GM03348 (cell line): ENCODE measurements at regions not wholly inside any gene's neighbourhood (a gene's known extent, or its start where the extent isn't known, plus 50 kb on each side); places are given as distances from the start of the nearest gene placed in this dataset.
"Not testable (repeated sequence)": the region's sequence is repeated elsewhere in the genome, so short reads cannot be mapped to it uniquely, and the experiment has no call there.

Experiments
- DNase-seq: peaks from one replicate; pipeline ENCODE4 v3.0.0; 2012; ENCODE audit warnings: low spot score

GRCh38 chr10:78342827-78343653 lies 309.4 kb downstream of the RPS24 start:
- no peak for DNase-seq

GRCh38 chr10:78344257-78344656 lies 310.6 kb downstream of the RPS24 start:
- DNase-seq: not testable (repeated sequence)

DNA sequence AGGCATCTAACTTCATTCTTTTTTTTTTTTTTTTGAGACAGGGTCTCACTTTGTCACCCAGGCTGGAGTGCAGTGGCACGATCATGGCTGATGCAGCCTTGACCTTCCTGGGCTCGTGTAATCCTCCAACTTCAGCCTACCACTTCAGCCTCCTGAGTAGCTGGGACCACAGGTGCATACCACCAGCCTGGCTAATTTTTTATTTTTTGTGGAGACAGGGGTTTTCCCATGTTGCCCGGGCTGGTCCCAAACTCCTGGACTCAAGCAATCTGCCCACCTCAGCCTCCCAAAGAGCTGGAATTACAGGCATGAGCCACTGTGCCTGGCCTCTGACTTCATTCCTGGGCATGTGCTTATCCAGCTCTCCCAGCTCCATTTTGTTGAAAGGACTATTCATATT lies 311.9 kb downstream of the RPS24 start:
- DNase-seq: not testable (repeated sequence)

DNA sequence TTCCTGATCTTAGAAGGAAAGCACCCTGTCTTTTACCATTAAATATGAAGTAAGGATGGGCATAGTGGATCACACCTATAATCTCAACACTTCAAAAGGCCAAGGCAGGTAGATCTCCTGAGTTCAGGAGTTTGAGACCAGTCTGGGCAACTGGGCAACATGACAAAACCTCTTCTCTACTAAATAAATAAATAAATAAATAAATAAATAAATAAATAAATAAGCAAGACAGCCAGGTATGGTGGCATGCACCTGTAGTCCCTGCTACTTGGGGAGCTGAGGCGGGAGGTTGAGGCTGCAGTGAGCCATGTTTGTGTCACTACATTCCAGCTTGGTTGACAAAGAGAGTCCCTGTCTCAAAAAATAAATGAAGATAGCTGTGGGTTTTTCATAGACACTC lies 313.1 kb downstream of the RPS24 start:
- no peak for DNase-seq

DNA sequence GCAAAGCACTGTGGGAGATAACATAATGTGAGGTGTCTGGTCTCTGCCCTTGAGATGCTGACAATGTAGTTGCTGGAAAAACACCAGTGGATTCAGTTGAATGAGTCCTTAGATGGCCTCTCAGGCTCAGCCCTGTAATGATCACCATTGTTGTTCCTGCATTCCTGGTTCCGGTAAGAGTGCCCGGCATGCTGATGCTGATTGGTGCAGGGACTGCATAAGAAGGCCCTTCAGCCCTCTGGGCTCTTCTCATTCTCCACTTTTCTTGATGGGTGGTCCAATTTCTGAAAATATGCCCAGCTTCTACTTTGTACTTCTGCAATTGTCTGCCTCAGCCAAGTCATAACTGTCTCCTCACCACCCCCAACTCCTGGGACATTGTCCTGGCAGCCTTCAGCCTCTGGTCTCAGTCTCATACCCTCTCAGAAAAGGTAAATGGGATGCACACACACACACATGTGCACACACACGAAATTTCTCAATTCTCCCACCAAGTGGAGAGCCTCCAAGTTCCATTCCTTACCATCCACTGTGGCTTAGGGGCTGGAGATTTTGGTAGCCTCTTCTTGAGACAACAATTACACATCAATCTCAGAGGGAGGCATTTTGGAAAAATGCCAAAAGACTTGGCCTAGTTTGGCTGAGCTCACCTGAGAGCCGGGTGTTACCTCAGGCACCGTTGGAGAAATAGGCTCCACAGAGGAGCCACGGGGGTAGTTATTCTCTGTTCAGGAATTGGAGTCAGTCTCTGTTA lies 314.9 kb downstream of the RPS24 start:
- no peak for DNase-seq

DNA sequence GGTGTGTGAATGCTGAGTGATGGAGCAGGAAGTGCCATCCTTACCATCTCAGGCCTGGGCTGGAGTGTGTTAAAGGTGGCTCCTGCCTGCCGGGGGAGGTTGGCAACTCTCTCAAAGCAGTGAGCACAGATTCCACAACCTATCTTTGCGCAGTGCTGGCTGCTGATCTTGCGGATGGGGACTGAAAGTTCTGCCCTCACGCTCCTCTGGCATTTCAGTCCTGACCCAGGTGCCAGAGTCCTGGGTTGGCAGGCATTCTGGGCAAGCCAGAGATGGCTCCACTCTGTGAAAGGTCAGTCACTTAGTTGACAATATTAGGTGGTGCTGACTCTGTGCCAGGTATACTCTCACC lies 315.5 kb downstream of the RPS24 start:
- DNase-seq: no peak

DNA sequence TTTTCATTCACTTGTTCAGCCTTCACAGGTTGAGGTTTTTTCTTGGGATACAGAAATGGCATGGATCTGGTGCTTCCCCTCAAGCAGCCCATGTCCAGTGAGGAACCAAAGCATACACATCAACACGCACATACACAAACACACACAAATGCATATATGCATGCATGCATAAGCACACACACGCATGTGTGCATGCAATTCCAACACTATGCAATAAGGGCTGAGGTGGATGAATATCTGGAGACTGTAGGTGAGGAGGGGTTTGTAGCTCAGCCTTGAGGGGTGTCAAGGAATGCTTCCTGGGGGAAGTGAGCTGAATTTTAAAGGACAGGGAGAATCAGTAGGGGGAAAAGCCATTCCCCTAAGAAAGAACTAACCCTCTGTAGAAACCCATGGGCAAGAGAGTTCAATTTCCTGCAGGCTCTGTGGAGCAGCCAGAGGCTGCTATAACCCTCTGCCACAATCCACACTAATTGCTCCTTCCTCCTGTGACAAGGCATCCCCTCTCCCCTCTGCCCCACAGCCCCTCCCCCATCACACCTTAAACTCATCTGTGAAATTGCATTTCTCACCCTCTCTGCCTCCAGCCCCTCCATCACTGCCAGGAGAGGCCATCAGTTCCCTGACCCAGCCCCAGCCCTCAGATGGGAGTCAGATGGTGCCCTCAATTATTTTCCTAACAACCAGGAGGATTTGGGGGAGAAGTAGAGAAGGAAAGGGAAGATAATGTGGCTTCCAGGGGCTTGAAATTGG lies 316.4 kb downstream of the RPS24 start:
- DNase-seq: no peak

- no peak for DNase-seq
These were observed 317.6 kb downstream of the RPS24 start for GRCh38 chr10:78351283-78351682.

GRCh38 chr10:78351809-78352208 lies 318.1 kb downstream of the RPS24 start:
- DNase-seq: no peak

- DNase-seq: no peak
These were observed 320.0 kb downstream of the RPS24 start for GRCh38 chr10:78353636-78354035.

- no peak for DNase-seq
These were observed 320.4 kb downstream of the RPS24 start for GRCh38 chr10:78354101-78354500.

DNA sequence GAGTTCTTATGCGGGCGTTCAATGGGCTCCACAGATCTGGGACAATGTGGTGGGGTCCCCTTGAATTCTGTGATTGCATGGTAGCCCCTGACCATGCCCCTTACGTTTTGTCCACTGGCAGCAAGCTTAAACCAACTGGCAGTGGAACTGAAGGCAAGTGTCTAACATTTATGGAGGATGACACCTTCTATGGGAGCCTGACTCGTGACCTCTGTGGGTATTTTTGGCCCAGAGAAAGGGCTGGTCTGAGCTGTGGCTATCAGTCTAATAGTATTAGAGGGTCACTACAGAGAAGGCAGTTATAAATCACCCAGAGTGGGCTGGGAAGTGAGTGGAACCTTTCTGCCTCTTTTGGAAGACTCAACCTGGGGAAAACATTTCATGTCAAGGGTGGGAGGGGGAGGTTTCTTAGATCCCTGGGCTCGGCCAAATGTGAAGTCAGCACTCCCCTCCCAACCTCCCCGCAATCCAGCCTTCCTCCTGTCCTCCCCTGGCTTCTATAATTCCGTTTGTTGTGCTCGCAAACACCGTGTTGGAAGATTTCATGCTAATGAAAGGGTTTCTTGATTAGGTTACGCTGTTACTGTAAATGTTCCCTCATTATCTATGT lies 322.7 kb downstream of the RPS24 start:
- DNase-seq: no peak

- DNase-seq: peak; percentile 47
These were observed 323.7 kb downstream of the RPS24 start for GRCh38 chr10:78357141-78358063.

GRCh38 chr10:78358351-78358750 lies 324.7 kb downstream of the RPS24 start:
- DNase-seq: no peak

GRCh38 chr10:78358982-78359381 lies 325.3 kb downstream of the RPS24 start:
- DNase-seq: no peak

- no peak for DNase-seq
These were observed 326.0 kb downstream of the RPS24 start for GRCh38 chr10:78359640-78360091.

GRCh38 chr10:78360284-78360683 lies 326.6 kb downstream of the RPS24 start:
- DNase-seq: no peak

- DNase-seq: no peak
These were observed 327.4 kb downstream of the RPS24 start for GRCh38 chr10:78361031-78361430.

- DNase-seq: no peak
These were observed 328.9 kb downstream of the RPS24 start for GRCh38 chr10:78362406-78363022.

DNA sequence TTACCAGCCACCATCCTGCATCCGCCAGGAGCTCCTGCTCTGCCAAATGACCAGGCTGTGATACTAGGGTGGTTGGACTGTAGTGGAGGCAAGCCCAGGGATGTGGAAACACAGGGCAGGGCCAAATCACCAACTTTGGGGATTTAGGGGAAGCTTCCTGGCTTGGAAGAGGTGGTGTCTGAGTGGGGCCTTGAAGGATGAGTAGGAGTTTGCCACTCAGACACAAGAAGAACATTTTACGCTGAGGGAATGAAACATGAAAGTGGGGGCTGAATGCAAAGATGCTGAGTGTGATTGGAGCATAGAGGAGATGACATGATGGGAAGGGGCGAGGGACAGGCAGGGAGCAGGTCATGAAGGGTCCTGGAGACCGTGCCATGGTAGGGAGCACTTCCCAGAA lies 329.5 kb downstream of the RPS24 start:
- DNase-seq: no peak

- no peak for DNase-seq
These were observed 332.0 kb downstream of the RPS24 start for GRCh38 chr10:78365694-78366093.
